NCI-H524 treated with DMSO at 0.1 percent for 48 hours (cell line): ENCODE measurements at regions not wholly inside any gene's neighbourhood (a gene's known extent, or its start where the extent isn't known, plus 50 kb on each side); places are given as distances from the start of the nearest gene placed in this dataset.

ENCODE experiments used
- DNase-seq: peaks from one replicate; lab custom pipeline; 2025; lab: John Stamatoyannopoulos, UW

GRCh38 chr6:169082817-169083507 lies 170.7 kb downstream of the THBS2 start:
- no peak for DNase-seq

- no peak for DNase-seq
Measured at GRCh38 chr6:169082093-169082492, 171.6 kb downstream of the THBS2 start.

GRCh38 chr6:169081248-169081647 lies 172.4 kb downstream of the THBS2 start:
- no peak for DNase-seq

GRCh38 chr6:169079650-169080049 lies 174.0 kb downstream of the THBS2 start:
- DNase-seq = no peak

- DNase-seq = no peak
Measured at GRCh38 chr6:169078399-169079145, 175.1 kb downstream of the THBS2 start.

GRCh38 chr6:169075915-169076654 lies 177.6 kb downstream of the THBS2 start:
- no peak for DNase-seq

GRCh38 chr6:169075211-169075914 lies 178.3 kb downstream of the THBS2 start:
- DNase-seq = no peak

GRCh38 chr6:169074526-169074925 lies 179.1 kb downstream of the THBS2 start:
- DNase-seq = no peak

- no peak for DNase-seq
Measured at GRCh38 chr6:169073311-169073710, 180.3 kb downstream of the THBS2 start.

- no peak for DNase-seq
Measured at GRCh38 chr6:169072127-169073042, 181.3 kb downstream of the THBS2 start.

- DNase-seq = no peak
Measured at GRCh38 chr6:169071394-169071793, 182.3 kb downstream of the THBS2 start.

- DNase-seq = no peak
Measured at GRCh38 chr6:169070506-169071176, 183.0 kb downstream of the THBS2 start.

GRCh38 chr6:169069356-169069755 lies 184.3 kb downstream of the THBS2 start:
- DNase-seq = no peak

GRCh38 chr6:169064194-169064593 lies 189.5 kb downstream of the THBS2 start:
- DNase-seq = no peak

- no peak for DNase-seq
Measured at GRCh38 chr6:169062272-169062671, 191.4 kb downstream of the THBS2 start.

- no peak for DNase-seq
Measured at GRCh38 chr6:169058634-169059033, 195.0 kb downstream of the THBS2 start.

GRCh38 chr6:169052462-169052861 lies 201.2 kb downstream of the THBS2 start:
- no peak for DNase-seq

- DNase-seq = no peak
Measured at GRCh38 chr6:169051371-169051770, 202.3 kb downstream of the THBS2 start.

- no peak for DNase-seq
Measured at GRCh38 chr6:169048865-169049205, 204.8 kb downstream of the THBS2 start.

- no peak for DNase-seq
Measured at GRCh38 chr6:169048185-169048864, 205.3 kb downstream of the THBS2 start.
